Upper lobe of right lung (tissue), 1 donor: ENCODE measurements at regions not wholly inside any gene's neighbourhood (a gene's known extent, or its start where the extent isn't known, plus 50 kb on each side); places are given as distances from the start of the nearest gene placed in this dataset.

Source experiments
- ATAC-seq: fragments of 200-7000 bp; cut with Tn5 transposase; one replicate; pipeline ENCODE4 v1.9.1; 2020; ENCODE audit warnings: mild to moderate bottlenecking, moderate library complexity
- DNase-seq: peaks from one replicate; pipeline ENCODE4 v3.0.0-alpha.2; 2020
- H3K27ac ChIP-seq: fragments of 200-600 bp; one replicate; pipeline ENCODE4 v1.8.0; 2022
- H3K27me3 ChIP-seq: fragments of 200-600 bp; one replicate; pipeline ENCODE4 v1.8.0; 2022; ENCODE audit warnings: mild to moderate bottlenecking
- H3K36me3 ChIP-seq: fragments of 200-600 bp; one replicate; pipeline ENCODE4 v1.8.0; 2022
- H3K4me1 ChIP-seq: fragments of 200-600 bp; one replicate; pipeline ENCODE4 v1.8.0; 2022
- H3K4me3 ChIP-seq: fragments of 200-600 bp; one replicate; pipeline ENCODE4 v1.8.0; 2022; ENCODE audit warnings: mild to moderate bottlenecking
- H3K9me3 ChIP-seq: fragments of 200-600 bp; one replicate; pipeline ENCODE4 v1.8.0; 2022
- intact Hi-C: fragments of 100-400 bp; cut with DNase I; formaldehyde crosslinking; loops from one replicate; pipeline ENCODE4 v1.11.0; 2022
- TF ChIP-seq, protein P1 (sequence below): fragments of 200-600 bp; IDR thresholded peaks from one replicate; pipeline ENCODE4 v1.8.0; 2022; ENCODE audit warnings: antibody characterized with exemption
- donor health status: DM: no; HTN: yes; CAD: no; lungs with severe emphysema.

DNA sequence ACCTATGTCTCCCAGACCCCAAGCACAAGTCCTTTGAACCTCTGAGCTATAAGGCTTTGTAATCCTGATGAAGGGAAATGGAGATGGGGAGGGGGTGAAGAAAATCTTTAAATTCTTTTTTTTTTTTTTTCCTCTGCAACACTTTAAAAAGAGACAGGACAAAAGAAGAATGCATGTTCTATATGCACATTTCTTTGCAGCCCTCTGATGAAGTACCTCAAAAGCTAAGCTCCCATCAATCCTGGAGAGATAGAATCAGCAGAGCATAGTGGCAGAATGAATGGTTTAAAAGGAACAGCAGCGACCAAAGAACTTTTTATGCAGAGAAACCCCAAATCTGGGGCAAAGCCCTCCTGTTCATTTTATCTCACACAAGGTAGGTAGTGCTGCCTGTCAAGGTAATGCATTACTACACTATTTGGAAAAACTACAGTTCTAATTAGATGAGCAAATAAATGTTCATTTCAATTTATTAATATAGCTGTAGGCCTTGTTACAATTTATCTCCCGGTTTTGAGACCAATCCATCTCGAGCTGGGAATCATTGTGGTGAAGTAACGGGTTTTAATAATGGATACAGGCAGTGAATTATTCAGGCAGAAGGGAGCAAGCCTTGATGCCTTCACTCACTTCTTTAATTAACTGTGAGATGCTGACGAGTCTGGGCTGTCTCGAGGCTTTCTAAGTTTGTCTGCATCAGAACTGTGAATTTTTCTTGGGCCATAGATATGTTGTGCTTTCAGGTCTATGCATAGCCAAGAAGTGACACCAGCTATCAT is 173.5 kb upstream of the ZNF608 start:
- intact Hi-C loops = no loop called here
- Histone ChIP-seq H3K9me3 (no peaks in the 10 kb centered on the region), H3K4me1 (peaks cover 14% of the 10 kb centered on the region), H3K27ac (no peak overlapping the region), H3K4me3 (no peak overlapping the region), H3K27me3 (no peaks in the 10 kb centered on the region), H3K36me3 (no peaks in the 10 kb centered on the region)
- DNase-seq (no peak), ATAC-seq (no peak)
- TF ChIP-seq, protein P1, sequence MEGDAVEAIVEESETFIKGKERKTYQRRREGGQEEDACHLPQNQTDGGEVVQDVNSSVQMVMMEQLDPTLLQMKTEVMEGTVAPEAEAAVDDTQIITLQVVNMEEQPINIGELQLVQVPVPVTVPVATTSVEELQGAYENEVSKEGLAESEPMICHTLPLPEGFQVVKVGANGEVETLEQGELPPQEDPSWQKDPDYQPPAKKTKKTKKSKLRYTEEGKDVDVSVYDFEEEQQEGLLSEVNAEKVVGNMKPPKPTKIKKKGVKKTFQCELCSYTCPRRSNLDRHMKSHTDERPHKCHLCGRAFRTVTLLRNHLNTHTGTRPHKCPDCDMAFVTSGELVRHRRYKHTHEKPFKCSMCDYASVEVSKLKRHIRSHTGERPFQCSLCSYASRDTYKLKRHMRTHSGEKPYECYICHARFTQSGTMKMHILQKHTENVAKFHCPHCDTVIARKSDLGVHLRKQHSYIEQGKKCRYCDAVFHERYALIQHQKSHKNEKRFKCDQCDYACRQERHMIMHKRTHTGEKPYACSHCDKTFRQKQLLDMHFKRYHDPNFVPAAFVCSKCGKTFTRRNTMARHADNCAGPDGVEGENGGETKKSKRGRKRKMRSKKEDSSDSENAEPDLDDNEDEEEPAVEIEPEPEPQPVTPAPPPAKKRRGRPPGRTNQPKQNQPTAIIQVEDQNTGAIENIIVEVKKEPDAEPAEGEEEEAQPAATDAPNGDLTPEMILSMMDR = no peak

DNA sequence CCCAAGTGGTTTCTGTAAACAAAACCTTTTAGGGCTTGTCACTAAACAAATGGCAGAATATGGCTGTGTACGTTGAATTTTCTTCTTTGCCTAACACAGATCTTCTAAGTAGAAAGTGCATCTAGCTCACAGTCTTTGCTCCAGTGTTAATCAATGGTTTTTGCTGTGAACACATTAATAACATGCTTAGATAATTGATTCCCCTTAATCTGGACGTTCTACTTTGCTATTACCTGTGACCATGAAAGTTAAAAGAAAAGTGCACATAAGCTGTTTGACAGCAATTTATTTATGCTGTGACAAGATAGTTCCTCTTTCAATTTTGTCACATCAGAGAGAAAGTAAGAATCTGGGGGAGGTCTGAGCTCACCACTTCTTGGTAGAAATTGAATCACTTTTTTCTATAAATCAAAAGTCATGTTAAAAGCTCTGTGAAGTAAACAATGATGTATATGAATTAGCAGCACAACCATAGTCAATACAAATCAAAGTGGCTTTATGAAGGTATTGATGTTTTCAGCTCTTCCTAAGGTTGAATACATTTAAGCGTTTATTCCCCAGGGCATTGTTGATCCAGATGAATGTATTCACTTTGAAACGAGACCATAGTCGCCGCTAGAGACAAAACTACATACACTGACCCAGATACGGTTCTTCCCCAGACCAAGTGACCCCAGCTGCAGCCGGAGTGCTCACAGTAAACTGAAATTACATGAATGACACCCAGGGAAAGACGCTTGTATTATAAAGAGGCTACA is 174.6 kb upstream of the ZNF608 start:
- Histone ChIP-seq H3K4me3 (no peak overlapping the region), H3K36me3 (no peaks in the 10 kb centered on the region), H3K4me1 (peaks cover 14% of the 10 kb centered on the region), H3K9me3 (no peaks in the 10 kb centered on the region), H3K27ac (no peak overlapping the region), H3K27me3 (no peaks in the 10 kb centered on the region)
- TF ChIP-seq, protein P1 = no peak
- intact Hi-C loops = no loop called here
- DNase-seq = no peak
- ATAC-seq = no peak

DNA sequence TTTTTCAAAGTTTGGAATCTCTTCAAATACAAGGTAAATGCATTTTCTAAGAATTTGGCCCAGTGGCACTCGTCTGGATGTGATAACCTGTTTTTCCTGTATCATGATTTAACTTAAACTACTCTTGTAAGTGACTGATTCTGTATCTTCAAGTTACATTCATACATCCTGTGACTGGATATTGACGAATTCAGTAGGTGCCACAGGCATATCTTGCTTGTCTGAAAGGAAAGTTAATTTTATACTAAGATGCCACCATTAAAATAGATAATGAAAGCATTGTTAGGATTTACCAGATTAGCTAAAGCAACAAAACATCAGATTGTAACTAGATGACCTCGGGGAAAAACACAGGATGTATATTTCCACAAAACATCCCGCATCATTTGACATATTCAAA is 175.3 kb upstream of the ZNF608 start:
- ATAC-seq (no peak), DNase-seq (no peak)
- H3K9me3 ChIP-seq = no peaks in the 10 kb centered on the region
- H3K4me1 ChIP-seq = peaks cover 14% of the 10 kb centered on the region
- TF ChIP-seq, protein P1 = no peak
- H3K27me3 ChIP-seq = no peaks in the 10 kb centered on the region
- no peak overlapping the region for H3K4me3 ChIP-seq
- no peak overlapping the region for H3K27ac ChIP-seq
- intact Hi-C loops = no loop called here
- no peaks in the 10 kb centered on the region for H3K36me3 ChIP-seq

DNA sequence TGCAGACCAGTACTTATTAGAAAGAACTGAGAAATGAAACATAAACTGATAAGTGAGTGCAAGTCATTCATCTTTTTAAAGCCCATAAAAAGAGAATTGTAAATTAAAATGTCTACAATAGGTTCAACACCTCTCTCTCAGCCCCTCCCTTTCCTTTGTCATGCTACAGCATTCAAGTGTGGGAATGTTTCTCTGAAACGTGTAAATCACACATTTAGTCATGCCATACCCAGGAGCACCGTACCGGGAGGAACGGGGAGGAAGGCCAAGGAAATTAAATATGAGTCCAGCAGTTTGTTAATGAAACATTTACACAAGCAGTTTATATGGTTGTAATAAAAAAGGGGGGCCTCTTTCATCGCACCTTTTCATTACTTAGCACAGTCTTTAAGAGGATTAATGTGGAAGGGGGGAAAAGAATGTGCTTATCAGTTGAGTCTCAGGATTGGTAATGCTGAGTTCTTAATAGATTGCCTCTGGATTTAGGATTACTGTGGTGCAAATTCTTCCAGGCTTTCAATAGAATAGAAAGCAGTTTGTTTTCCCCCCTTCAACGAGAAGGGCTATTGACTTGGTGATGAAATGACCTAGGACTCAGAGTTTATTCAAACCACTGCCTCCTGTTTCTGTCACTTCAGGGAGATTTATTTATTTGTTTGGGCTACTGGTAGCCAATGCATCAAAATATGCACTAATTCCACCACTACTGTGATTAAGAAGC is 176.0 kb upstream of the ZNF608 start:
- Histone ChIP-seq H3K4me1 (peaks cover 14% of the 10 kb centered on the region), H3K27ac (no peak overlapping the region), H3K4me3 (no peak overlapping the region), H3K27me3 (no peaks in the 10 kb centered on the region), H3K9me3 (no peaks in the 10 kb centered on the region), H3K36me3 (no peaks in the 10 kb centered on the region)
- TF ChIP-seq, protein P1 = no peak
- DNase-seq = no peak
- intact Hi-C loops = no loop called here
- no peak for ATAC-seq

DNA sequence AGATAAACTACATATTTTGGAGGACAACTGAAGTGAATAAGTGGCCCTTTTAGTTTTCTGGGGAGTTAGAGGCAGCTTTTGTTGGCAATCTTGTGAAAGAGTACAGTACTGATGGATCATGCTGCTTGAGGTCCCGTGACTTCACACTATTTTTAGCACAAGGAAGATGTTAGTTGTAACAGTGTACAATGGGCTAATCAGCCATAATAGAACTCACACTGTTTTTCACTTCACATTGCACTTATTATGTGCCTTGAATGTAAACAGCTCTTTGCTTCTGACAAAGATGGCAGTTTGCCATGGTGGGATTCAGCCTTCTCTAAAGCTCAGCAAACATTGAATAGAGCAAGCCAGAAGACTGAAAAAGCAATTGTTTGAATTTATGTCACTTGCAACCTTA is 176.7 kb upstream of the ZNF608 start:
- DNase-seq (no peak), ATAC-seq (peak; percentile 64)
- no peak overlapping the region for H3K27ac ChIP-seq
- TF ChIP-seq, protein P1 = no peak
- H3K36me3 ChIP-seq = no peaks in the 10 kb centered on the region
- H3K4me3 ChIP-seq = no peak overlapping the region
- H3K9me3 ChIP-seq = no peaks in the 10 kb centered on the region
- no peaks in the 10 kb centered on the region for H3K27me3 ChIP-seq
- intact Hi-C loops = no loop called here
- H3K4me1 ChIP-seq = peaks cover 14% of the 10 kb centered on the region
